ENCODE measurements at regions not wholly inside any gene's neighbourhood (a gene's known extent, or its start where the extent isn't known, plus 50 kb on each side); places are given as distances from the start of the nearest gene placed in this dataset.
"Not testable (repeated sequence)": the region's sequence is repeated elsewhere in the genome, so short reads cannot be mapped to it uniquely, and the experiment has no call there.

DNA sequence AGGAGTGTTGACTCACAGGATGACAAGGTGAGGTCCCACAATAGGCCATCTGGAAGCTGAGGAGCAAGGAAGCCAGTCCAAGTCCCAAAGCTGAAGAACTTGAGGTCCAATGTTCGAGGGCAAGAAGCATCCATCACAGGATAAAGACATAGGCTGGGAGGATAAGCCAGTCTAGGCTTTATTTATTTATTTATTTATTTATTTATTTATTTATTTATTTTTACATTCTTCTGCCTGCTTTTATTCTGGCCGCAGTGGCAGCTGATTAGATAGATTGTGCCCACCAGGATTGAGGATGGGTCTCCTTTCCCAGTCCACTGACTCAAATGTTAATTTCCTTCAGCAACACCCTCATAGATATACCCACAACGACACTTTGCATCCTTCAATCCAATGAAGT is 472.2 kb upstream of the DPPA4 start:
- no peak for DNase-seq

DNA sequence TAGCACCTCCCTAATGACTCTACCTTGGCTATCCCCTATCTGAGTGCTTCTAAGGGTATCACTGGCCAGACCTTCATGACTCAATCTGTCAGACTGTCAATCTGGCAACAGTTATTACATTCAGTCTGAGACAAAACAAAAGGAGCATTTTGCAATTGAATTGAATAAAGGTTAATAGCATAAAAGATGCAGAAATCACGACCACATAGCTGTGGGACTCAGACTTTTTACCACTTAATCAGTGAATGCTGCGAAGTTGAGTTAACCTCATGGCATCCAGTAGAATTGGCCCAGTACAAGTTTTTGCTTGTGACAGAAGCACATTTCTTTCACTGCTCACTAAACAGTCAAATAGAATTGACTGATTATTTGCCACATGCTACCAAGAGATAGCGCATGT is 480.7 kb upstream of the DPPA4 start:
- DNase-seq: no peak

DNA sequence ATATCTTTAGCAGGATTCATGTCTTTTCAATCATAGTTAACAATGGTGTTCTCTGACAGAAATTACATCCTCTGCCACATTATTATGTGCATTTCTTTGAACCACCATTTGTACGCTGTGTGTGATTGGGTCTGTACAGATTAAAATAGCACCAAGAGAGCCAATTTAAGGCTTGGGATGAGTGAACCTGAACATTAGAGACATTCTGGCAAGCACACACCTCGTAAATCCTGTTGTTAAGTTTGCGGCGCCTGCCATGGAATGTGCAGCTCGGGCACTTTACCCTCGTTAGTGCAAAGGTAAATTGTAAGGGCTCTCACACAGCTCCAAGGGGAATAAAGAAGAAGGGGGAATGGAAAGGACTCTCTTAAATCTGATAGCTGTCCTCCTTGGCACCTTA is 482.4 kb upstream of the DPPA4 start:
- DNase-seq: no peak

DNA sequence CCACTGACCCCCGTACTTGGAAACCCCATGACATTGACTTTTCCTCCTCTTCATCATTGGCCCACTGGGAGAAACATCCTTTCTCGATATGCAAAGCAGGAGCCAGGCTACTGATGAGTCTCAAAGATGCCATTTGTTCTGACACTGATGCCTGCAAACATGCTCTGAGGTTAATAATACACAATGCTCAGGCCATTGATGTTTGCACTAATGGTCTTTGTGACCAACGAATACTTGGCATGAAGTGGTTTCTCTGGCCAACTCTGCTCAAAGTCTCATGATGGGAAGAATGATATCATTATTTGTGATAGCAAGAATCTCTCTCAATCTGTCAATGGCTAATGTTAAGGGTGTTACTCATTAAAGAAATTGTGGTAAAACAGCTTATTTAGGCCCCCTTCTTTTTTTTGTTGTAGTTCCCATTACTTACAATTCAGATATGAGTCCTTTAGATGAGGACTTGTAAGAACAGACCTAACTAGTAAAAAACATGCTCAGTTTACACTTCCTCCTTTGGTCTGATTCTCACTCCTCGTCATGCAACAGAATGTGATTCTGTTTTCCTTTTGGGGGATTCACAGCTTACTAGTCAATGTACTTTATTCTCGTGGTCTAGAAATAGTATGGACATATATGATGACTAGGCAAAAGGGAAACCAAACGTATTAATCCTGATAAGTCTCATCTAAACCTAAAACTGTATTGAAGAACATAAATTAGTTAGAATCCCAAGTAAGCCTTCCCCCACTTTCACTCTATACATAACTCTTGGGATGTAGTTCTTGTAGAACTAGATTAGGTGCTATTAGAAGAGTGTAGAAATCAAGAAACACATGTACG is 488.8 kb upstream of the DPPA4 start:
- DNase-seq: no peak

DNA sequence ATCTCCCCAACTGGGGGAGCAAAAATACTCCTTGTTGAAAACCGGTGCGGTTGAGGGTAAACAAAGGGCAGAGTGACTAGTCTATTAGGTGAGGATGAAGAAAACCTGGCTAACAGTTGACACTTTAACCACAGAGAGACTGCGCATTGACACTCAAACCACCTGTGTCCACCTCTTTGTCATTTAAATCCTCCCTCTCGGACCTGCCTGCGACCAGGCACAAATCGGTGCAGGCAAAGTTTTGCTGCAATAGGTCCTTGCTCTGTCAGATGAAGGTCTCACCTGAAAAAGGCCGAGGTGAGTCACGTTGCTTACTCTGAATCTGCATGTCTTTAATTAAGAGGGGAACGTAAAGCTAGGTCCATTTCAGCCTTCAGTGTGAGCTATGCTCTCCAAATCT is 494.1 kb upstream of the DPPA4 start:
- DNase-seq: no peak

DNA sequence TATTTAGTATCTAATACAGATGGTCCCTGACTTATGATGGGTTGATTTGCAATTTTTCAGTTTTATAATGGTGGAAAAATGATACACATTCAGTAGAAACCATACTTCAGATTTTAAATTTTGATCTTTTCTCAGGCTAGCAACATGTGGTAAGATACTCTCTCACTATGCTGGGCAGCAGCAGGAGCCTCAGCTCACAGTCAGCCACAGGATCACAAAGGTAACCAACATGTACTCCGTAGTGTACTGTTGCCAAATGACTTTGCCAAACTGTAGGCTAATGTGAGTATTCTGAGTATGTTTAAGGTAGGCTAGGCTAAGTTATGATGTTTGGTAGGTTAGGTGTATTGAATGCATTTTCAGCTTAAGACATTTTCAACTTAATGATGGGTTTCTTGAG is 498.6 kb upstream of the DPPA4 start:
- no peak for DNase-seq

DNA sequence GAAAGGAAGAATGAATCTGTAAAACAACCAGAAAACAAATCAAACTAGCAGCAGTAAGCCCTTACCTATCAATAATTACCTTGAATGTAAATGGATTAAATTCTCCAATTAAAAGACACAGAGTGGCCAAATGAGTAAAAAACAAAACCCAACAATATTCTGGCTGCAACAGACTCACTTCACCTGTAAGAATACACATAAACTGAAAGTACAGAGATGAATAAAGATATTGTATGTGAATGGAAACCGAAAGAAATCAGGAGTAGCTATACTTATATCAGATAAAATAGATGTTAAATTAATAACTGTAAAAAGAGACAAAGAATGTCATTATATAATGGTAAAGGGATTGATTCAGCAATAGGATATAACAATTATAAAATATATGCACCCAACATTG is 514.5 kb upstream of the DPPA4 start:
- peak in 1 of 2 donors; percentile 12 for DNase-seq

DNA sequence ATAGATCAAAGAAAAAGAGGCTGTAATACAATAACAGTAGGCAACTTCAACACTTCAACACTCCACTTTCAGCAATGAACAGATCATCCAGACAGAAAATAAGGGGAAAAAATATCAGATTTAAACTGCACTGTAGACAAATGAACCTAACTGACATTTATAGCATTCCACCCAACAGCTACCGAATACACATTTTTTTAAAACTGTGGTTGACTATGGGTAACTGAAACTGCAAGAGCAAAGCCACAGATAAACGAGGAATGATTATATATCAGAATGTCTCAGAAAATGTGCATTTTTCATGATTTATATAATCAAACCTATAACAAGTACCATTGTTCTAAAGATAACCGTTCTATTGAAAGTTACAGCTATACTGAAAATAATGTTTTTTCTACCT is 514.9 kb upstream of the DPPA4 start:
- no peak for DNase-seq

DNA sequence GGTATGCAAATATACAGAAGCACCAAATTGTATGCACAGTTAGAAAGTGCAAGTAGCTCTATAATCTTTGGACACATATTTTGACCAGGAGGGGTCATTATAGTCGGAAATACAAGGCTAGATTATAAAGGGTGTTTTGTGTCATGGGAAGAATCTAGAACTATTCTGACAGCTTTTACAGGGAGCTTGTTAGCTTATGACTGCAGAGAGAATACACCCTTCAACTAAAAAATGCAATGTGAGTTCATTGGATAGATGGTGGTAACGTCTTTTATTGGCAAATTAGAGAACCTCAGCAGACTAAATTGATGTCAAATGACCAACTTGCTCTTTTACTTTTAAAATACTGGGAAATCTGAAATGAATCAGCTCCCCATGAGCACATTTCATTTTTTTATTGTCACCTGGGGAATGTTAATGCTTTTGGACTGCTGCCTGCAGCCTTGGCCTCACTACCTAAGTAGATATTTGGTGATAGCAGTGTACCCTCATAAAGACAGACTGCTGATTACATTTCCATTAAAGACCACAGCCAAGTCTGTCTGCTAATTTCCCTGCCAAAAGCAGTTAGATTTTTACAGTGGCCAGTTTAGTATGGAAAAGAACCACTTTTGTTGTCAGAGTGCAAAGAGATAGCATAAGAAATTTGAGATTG is 515.9 kb upstream of the DPPA4 start:
- DNase-seq: no peak

DNA sequence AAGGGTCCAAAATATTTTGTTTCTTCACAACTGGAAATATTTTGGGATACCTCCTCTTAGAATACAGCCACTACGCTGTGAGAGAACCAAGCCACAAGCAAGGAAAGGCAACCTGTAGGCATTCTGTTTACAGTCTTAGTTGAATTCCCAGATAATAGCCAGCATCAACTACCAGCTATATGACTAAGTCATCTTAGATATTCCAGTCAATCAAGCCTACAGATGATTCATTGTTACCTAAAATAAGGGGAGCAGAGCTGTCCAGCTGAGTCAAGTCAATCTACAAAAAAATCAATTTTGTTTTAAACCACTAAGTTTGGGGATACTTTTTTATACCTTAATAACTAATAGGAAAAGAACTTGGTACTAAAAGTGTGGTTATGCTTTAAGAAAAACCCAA is 526.4 kb upstream of the DPPA4 start:
- DNase-seq: no peak

DNA sequence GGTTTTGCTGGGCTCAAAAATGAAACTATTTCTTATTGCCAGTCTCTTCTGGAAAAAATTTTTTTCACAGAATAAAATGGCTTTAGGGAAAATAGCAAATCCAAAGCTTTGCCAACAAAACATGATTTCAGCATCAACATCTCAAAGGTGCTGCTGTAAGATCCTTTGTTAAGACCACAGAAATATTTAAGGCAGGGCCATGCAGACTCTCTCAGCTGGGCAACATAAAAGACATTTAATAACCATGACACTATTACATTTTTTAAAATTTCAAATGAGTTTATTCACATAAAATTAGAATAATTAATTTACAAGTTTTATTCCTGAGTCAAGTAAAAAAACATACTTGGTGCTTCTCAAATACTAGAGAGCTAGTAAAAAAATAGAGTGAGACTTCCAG is 527.1 kb upstream of the DPPA4 start:
- DNase-seq: no peak

DNA sequence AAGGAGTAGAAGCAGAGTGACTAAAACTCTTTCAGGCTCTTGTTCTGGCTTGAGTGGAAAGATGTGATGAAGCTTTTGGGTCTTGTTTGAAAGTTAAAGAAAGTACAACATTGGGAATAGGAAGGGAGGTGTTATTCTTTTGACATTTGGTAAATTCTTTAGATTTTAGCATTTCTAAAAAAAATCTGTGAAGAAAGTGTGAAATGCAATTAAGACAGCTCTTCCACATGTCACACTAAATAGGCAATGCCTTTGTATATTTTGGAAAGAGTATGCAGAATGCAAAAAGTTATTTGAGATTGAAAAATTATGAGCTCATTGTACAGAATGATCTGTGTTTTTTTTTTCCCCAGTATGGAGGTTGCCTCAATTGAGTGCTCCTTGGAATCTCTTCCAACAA is 532.2 kb upstream of the DPPA4 start:
- DNase-seq: no peak

DNA sequence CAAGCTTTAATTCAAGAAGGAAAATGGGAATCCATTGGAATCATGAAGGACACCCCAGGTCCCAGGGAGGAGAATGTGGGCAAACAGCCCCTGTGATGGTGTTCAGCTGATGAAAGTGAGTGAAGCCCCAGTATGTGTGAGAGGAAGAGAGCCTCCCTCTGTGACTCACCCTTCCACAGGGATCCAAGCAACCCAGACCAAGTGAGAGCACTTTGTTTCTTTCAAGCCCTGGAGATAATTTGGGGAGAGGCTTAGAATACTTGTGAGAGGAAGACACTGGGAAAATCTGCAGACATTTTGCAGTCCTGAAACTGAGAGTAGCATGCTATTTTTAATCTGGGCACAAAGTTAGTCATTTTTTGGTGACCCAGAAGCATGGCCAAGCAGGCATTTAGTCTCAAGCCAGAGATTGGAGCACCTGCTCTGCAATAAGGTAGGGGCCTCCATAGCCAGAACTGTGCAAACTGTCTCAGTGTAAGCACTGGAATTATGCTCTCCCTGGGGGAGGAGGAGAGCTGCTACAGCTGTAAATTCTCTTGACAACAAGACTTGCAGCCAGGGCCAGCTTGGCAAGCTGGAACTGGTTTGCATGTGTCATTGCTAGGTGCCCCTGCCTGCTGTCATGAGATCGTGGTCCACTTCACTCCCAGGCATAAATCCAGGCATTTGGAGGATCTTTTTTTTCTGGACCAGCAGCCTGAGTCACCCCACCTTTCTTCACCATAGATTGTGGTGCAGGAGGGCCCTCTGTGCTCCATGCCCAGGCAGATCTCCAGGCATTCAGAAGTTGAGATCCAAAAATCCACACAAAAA is 537.8 kb upstream of the DPPA4 start:
- no peak for DNase-seq

DNA sequence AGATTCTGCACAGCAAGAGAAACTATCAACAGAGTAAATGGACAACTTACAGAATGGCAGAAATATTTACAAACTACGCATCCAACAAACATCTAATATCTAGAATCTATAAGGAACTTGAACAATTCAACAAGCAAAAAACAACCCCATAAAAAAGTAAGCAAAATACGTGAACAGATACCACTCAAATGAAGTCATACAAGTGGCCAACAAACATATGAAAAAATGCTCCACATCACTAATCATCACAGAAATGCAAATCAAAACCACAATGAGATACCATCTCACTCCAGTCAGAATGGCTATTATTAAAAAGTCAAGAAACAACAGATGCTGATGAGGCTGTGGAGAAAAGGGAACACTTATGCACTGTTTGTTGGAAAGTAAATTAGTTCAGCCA is 540.3 kb upstream of the DPPA4 start:
- not testable (repeated sequence) for DNase-seq

DNA sequence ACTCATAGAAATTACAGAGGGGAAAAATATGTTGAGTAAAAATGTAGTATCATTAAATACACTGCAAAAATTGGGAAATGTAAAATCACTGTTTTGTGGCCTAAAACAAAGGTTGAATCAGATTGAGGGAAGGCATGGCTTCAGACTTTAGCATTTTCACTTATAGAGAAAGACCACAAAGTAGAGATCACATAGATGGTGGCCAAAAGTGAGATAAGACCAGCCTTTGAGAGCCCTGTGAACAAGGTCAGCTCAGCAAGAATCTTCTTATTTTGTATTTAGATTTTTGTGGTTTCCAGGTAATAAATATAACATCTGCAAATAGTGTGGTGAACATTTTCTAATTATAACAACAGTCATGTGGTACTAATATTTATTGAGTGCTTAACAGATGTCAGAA is 544.8 kb upstream of the DPPA4 start:
- DNase-seq: no peak

DNA sequence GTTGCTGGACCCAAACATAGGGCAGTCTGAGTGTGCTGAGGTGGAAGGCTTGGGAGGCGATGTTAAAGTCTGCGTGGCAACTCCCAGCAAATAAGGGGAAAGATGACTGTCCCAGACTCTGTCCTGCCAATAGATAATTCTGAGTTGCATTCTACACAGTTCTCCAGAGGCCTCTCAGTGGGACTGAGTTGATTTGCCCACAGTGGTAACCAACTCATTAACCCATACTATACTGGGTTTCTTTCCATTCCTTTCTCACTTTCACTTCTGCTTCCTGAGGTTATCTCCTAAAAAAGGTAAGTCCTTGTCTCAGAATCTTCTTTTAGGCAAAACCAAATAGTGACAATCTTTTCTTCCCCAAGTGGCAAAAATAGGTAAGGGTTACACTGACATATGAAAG is 549.9 kb upstream of the DPPA4 start:
- DNase-seq: no peak

DNA sequence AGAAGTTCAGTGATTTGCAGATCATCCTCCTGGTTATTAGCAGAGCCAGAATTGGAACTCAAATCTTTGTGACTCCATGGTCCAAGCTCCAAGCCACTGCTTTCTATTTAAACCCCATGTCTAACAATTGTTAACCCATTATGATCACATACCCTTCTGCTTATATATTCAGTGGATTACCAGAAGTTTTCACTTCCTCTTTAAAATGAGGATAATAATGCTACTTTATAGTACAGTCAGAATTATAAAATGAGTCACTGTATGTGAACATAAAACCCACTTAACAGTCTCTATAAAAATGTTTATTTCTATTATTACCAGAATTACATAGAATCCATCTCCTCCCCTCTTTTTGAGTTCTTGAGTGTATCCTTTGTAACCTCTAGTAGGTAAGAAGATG is 550.7 kb upstream of the DPPA4 start:
- no peak for DNase-seq

DNA sequence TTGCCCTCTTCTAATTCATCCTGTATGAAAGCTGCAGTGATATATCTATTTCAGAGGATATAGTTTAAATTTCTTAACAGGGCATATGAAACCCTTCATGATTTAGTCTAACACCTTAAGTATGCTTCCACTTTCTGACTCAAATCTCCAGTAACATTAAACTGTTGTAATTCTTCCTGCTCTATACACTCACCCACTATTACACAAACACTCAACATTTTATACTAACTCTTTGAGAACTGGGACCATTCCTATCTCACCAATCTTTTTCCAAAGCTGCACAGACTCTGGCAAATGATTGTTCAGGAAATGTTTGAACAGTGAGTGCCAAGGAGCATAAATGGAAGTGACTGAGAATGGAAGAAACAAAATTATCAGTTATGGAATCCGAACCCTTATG is 560.4 kb upstream of the DPPA4 start:
- DNase-seq: no peak

DNA sequence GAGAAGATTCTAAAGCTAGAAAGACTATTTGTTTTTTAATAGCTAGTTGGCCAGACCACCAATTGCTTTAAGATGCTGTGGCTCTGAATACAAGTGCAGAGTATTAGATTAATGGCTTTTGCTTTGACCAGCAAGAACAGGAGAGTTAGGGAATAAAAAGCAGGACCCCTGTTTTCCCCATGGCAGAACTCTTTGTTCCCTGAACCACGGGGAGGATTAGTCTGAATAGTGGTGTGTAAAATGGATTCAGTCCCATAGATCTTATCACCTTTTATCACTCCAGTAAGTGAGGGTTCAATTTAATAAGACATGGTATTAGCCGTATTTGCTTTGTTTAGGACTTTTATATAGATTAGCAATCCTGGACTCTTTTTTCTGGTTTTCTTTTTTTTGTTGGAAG is 562.6 kb upstream of the DPPA4 start:
- DNase-seq: no peak

DNA sequence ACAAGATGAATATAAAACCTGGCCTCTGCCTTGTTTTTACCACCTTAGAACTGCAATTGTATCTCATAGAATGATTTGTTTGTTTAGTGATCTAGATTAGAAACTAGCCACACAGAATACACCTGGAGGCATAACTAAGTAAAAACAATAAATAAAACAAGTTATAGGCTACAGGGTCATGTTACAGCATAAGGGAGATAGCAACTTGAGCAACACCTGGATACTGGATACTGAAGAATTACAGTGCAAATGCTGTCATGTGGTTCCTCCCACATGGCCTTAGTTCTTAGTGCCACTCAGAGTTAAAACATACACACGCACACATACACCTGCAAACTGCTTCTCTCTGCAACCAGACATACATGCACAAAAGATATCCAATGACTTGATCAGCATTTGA is 563.4 kb upstream of the DPPA4 start:
- DNase-seq: peak in 1 of 2 donors; percentile 1

DNA sequence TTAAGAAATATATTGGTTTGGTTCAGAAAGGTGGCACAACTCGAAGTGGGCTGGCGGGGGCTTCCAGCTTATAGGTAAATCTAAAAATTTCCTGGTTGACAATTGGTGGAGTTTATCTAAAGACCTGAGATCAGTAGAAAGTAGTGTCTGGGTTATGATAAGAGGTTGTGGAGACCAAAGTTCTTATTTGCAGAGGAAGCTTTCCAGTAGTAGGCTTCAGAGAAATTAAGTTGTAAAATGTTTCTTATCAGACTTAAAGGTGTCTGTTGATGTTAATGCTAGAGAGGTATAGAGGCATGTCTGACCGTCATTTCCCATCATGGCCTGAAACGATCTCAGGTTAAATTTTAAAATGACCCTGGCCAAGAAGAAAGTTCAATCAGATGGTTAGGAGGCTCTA is 565.2 kb upstream of the DPPA4 start:
- no peak for DNase-seq

DNA sequence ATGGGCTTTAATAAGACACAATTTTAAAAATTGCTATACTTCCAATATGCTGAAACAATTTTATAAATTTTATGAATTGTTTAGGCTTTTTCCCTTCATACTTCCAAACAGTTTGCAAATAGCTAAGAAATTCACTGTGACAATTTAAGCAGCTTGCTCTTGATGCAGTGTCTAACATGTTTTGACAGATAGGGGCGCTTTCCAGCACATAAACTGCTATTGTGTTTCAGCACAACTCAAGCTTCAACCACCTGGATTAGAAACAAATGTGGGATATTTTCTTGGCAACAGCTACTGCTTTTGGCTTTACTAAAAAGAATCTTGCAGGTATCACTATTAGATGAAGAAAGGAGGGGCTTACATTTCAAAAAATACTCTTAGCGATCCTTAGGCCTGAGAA is 565.8 kb upstream of the DPPA4 start:
- DNase-seq: no peak

DNA sequence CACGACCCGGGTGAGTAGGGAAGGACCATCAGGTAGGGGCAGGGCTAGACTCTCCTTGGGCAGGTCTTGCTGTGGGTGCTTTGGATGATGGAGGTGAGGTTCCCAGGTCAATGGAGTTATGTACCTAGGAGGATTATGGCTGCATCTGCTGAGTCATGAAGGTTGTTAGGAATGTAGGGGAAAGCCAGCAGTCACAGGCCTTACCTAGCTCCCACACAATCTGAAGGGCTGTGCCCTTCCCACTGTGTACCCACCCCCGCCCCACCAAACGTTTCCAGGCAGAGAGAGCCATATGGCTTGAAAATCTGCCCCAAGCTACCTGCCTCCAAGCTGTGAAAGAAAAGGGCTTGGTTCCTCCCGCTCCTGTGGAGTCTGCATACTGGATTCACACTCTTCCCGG is 573.4 kb upstream of the DPPA4 start:
- DNase-seq: no peak

DNA sequence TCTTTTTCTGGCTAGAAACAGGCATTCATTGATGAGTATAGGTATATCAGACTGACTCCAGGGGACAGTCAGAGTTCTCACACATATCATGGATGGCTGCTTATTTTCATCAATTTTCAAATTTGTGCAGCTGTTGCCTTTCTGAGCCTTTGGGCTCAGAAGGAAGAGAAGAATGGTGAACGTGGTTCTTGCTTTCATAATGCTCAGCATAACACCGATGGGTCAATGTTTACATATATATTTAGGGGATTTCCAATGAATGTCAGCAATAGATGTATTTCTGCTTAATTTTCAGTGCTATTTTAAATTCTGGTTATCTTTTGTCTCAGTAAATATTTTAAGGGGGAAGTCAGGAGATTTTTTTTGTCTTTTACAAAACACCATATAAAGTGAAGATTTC is 581.4 kb upstream of the DPPA4 start:
- DNase-seq: no peak

Measured in CD4-positive, alpha-beta T cell treated with Interferon alpha-2 for 1 hour (primary cell).